T-helper 22 cell (primary cell): ENCODE measurements at regions not wholly inside any gene's neighbourhood (a gene's known extent, or its start where the extent isn't known, plus 50 kb on each side); places are given as distances from the start of the nearest gene placed in this dataset.

Experiments used
- DNase-seq: peaks from one replicate; pipeline ENCODE4 v3.0.0-alpha.2; 2020; ENCODE audit warnings: low read depth

GRCh38 chr14:71636820-71637471 is 295.3 kb upstream of the RGS6 start:
- no peak for DNase-seq

- no peak for DNase-seq
These were observed 293.6 kb upstream of the RGS6 start for GRCh38 chr14:71638523-71639196.

- DNase-seq = no peak
These were observed 289.5 kb upstream of the RGS6 start for GRCh38 chr14:71642715-71643114.

GRCh38 chr14:71645656-71646055 is 286.6 kb upstream of the RGS6 start:
- no peak for DNase-seq

GRCh38 chr14:71646518-71646917 is 285.7 kb upstream of the RGS6 start:
- no peak for DNase-seq

- no peak for DNase-seq
These were observed 285.0 kb upstream of the RGS6 start for GRCh38 chr14:71647086-71647784.

GRCh38 chr14:71648725-71649124 is 283.5 kb upstream of the RGS6 start:
- no peak for DNase-seq

GRCh38 chr14:71650187-71650755 is 282.0 kb upstream of the RGS6 start:
- no peak for DNase-seq

- no peak for DNase-seq
These were observed 281.0 kb upstream of the RGS6 start for GRCh38 chr14:71651228-71651627.

- DNase-seq = no peak
These were observed 279.9 kb upstream of the RGS6 start for GRCh38 chr14:71652368-71652767.

GRCh38 chr14:71654810-71655209 is 277.4 kb upstream of the RGS6 start:
- no peak for DNase-seq

- DNase-seq = no peak
These were observed 273.9 kb upstream of the RGS6 start for GRCh38 chr14:71658261-71658860.

GRCh38 chr14:71659159-71659558 is 273.1 kb upstream of the RGS6 start:
- no peak for DNase-seq

- DNase-seq = no peak
These were observed 270.8 kb upstream of the RGS6 start for GRCh38 chr14:71661441-71661840.

GRCh38 chr14:71662291-71662790 is 269.9 kb upstream of the RGS6 start:
- DNase-seq = no peak

- DNase-seq = no peak
These were observed 267.1 kb upstream of the RGS6 start for GRCh38 chr14:71665157-71665556.

GRCh38 chr14:71665781-71666180 is 266.4 kb upstream of the RGS6 start:
- no peak for DNase-seq

- DNase-seq = no peak
These were observed 265.6 kb upstream of the RGS6 start for GRCh38 chr14:71666571-71667145.

- DNase-seq = no peak
These were observed 263.9 kb upstream of the RGS6 start for GRCh38 chr14:71668186-71668912.

- DNase-seq = no peak
These were observed 259.6 kb upstream of the RGS6 start for GRCh38 chr14:71672596-71672995.
